Muscle of leg (tissue), 3 donors: ENCODE measurements at regions not wholly inside any gene's neighbourhood (a gene's known extent, or its start where the extent isn't known, plus 50 kb on each side); places are given as distances from the start of the nearest gene placed in this dataset.

ENCODE experiments used
- DNase-seq: peaks from one replicate; pipeline ENCODE4 v3.0.0; 2013
- H3K27ac ChIP-seq: one replicate; pipeline ENCODE4 v1.5.1; 2013; ENCODE audit warnings: mild to moderate bottlenecking, low read length, control low read depth
- H3K27me3 ChIP-seq: one replicate; pipeline ENCODE4 v1.6.1; 2013; ENCODE audit warnings: low read length; ENCODE audit not compliant: control insufficient read depth, insufficient read depth
- H3K36me3 ChIP-seq: one replicate; pipeline ENCODE4 v1.6.1; 2013; ENCODE audit warnings: low read length; ENCODE audit not compliant: control insufficient read depth, insufficient read depth
- H3K4me1 ChIP-seq: one replicate; pipeline ENCODE4 v1.6.1; 2013; ENCODE audit warnings: low read length; ENCODE audit not compliant: control insufficient read depth, insufficient read depth
- H3K4me3 ChIP-seq: one replicate; pipeline ENCODE4 v1.5.1; 2013; ENCODE audit warnings: low read length, control low read depth
- H3K9me3 ChIP-seq: replicated peaks from 2 replicates; pipeline ENCODE4 v1.6.1; 2013; ENCODE audit warnings: low read depth, low read length; ENCODE audit not compliant: control insufficient read depth
- WGBS: methylation state at CpG from one replicate; pipeline ENCODE4 v1.1.5; 2013; ENCODE audit warnings: missing lambda C conversion rate; ENCODE audit not compliant: insufficient coverage; 5-methylcytosine and 5-hydroxymethylcytosine counted together

DNA sequence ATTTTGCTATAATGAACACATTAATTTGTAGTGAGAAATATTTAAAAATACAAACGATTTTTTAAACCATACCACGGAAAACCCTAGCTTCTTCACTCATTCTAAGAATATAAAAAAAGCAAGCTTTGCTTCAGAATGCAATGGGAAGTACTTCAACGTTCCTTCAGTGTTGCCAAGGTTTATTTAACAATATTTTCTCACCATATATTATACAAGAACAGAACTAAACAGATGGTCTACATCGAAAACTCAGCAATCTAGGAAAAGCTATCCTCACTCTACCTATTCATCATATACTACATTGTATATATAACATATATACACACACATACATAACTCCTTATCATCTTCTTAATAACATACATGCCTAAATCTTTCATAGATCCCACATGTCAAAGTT is 1047.4 kb downstream of the IGSF11 start:
- Histone ChIP-seq H3K27ac (no peak overlapping the region), H3K27me3 (no peaks in the 10 kb centered on the region), H3K4me3 (no peak overlapping the region), H3K36me3 (no peaks in the 10 kb centered on the region), H3K9me3 (no peaks in the 10 kb centered on the region), H3K4me1 (no peaks in the 10 kb centered on the region)
- no peak for DNase-seq
- no CpG with 5 or more reads among the region's 4 CpGs for WGBS

- no peaks in the 10 kb centered on the region for H3K9me3 ChIP-seq
- no peaks in the 10 kb centered on the region for H3K4me1 ChIP-seq
- WGBS = no CpG with 5 or more reads among the region's 1 CpG
- peaks cover 3% of the 10 kb centered on the region for H3K27me3 ChIP-seq
- no peak for DNase-seq
- no peak overlapping the region for H3K4me3 ChIP-seq
- H3K27ac ChIP-seq = no peak overlapping the region
- no peaks in the 10 kb centered on the region for H3K36me3 ChIP-seq
Measured at GRCh38 chr3:117989982-117990381, 1044.7 kb downstream of the IGSF11 start.

DNA sequence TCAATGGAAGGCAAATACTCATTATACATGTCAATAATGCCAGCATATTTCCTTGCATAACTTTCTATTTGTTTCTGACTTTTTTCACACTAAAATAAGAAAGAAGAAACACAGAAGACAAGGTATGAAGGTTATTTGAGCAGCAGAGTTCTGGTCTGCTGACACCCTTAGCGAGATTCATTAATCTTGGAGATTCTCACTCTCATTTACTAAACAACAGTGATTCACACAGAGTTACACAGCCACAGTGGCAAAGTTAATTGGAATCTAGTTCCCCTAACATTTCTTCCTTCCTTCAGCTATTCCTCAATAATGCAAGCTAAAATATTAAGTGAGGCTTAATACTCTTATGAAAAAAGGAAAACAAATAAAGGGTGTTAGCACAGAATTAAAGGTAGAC is 1044.0 kb downstream of the IGSF11 start:
- no CpG with 5 or more reads among the region's 1 CpG for WGBS
- Histone ChIP-seq H3K27ac (no peak overlapping the region), H3K27me3 (peaks cover 3% of the 10 kb centered on the region), H3K4me1 (no peaks in the 10 kb centered on the region), H3K9me3 (no peaks in the 10 kb centered on the region), H3K4me3 (no peak overlapping the region), H3K36me3 (no peaks in the 10 kb centered on the region)
- DNase-seq = no peak

DNA sequence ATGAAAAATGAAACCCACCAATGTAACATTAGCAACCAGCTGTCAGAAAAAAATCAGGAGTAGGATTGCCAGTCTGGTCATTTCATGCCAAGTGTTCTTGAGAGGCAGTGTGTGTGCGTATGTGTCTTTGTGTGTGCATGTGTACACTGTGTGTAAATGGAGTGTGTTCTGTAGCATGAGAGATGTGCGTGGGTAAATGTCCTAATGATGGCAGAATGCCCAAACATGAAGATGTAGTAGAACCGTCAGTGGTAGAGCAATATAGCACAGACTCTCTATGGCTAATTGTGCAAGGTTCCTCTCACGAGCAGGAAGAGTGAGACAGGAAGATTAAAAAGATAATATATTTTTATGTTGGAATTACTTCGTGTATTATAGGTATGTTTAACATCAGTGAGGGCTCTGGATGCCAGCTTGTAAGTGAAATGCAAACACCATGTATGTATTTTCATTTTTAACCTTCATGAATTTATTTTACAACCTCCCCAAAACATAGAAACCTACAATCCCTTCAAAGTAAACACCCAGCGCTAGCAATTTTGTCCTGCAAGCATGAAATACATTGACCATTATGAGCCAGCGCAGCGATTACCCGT is 1038.7 kb downstream of the IGSF11 start:
- WGBS = 21% methylated on average over 6 of the region's 9 CpGs

DNA sequence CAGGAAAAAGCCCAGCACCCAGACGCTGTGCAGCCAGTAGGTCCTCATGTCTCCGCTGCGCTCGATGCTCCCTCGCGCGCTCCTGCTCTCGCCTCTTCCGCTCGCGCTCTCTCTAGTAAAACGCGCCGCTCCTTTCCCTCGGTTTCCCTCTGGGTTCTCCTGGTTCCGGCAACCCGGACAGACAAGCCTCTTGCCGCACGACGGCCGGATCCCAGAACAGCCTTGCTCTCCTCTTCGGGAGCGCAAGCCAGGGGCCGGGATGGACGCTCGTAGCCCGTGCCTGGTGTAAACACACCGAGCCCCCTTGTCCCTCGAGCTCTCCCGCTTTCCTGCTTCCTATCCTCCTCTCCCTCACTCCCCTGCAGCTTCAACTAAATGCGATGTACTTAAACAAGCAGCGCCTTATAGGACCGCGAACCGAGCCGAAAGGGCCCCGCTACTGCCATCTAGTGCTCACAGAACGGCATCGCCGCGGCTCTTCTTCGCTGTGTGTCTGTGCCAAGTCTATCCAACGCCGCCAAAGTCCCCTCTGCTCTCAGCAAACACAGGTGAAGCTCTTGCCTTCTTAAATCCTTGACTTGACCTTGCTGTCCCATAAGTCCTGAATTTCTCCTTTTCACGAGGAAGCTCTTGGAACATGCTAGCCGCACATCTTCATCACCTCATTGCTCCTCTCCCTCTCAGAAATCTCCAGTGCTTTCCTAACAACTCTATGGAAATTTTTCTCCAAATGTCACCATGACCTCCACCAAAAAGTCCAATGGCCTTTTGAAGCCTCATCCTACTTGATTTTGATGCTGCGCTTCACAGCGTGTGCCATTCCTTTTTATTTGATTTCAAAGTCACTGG is 1037.2 kb downstream of the IGSF11 start:
- DNase-seq = peak; percentile 92
- peaks cover 13% of the 10 kb centered on the region for H3K27me3 ChIP-seq
- peak overlapping the region; percentile 54 for H3K4me3 ChIP-seq
- peaks cover 9% of the 10 kb centered on the region for H3K4me1 ChIP-seq
- H3K9me3 ChIP-seq = no peaks in the 10 kb centered on the region
- 3% methylated on average over 43 of the region's 48 CpGs for WGBS
- H3K36me3 ChIP-seq = no peaks in the 10 kb centered on the region
- H3K27ac ChIP-seq = no peak overlapping the region

More for the DNA sequence above, 1038.7 kb downstream of the IGSF11 start:
- Histone ChIP-seq H3K9me3 (no peaks in the 10 kb centered on the region), H3K36me3 (no peaks in the 10 kb centered on the region), H3K27me3 (peaks cover 13% of the 10 kb centered on the region), H3K4me3 (no peak overlapping the region), H3K4me1 (peaks cover 9% of the 10 kb centered on the region), H3K27ac (no peak overlapping the region)
- peak; percentile 3 for DNase-seq

GRCh38 chr3:117998071-117998470 is 1036.6 kb downstream of the IGSF11 start:
- WGBS = no CpG with 5 or more reads among the region's 4 CpGs
- Histone ChIP-seq H3K36me3 (no peaks in the 10 kb centered on the region), H3K27me3 (peaks cover 13% of the 10 kb centered on the region), H3K4me1 (peaks cover 9% of the 10 kb centered on the region), H3K4me3 (no peak overlapping the region), H3K9me3 (no peaks in the 10 kb centered on the region), H3K27ac (no peak overlapping the region)
- no peak for DNase-seq

DNA sequence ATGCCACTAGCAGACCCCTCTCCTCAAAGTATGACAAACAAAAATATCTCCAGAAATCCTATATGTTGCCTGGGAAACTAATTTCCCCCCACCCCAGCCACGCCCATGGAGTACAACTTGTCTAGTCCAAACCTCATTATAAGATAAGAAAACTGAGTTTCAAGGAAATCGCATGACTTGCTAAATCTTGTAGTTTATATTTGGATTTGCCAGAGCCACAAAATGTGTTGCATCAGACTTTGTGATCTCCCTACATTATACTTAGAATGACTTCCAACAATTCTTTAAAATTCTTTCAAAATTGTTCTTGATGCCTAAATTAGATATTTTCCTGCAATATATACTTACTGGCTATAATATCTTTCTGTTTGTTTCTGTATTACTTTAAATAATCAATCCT is 1034.4 kb downstream of the IGSF11 start:
- no CpG with 5 or more reads among the region's 2 CpGs for WGBS
- peaks cover 10% of the 10 kb centered on the region for H3K27me3 ChIP-seq

DNA sequence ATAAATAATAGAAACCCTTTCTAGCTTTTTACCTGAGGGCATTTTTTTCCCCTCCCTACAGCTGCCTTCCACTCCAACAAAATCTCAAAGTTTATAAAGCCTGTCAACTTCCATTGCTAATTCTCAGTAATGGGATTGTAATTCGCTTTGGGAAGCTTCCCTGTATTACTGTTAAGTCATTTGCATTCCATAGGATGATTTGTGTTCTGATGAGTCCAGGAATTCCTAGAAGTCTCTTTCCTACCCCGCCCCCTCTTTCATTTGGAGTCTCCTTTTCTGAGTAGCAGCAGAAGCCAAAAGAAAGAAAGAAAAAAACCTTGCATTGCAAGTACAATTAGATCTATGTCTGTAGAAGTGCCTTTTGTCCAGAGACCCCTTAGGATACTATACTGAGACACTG is 1033.3 kb downstream of the IGSF11 start:
- H3K36me3 ChIP-seq = no peaks in the 10 kb centered on the region
- H3K9me3 ChIP-seq = no peaks in the 10 kb centered on the region
- WGBS = no CpG with 5 or more reads among the region's 2 CpGs
- H3K27me3 ChIP-seq = peaks cover 10% of the 10 kb centered on the region
- H3K27ac ChIP-seq = no peak overlapping the region
- no peak overlapping the region for H3K4me3 ChIP-seq
- peak; percentile 35 for DNase-seq
- H3K4me1 ChIP-seq = peaks cover 9% of the 10 kb centered on the region

More for the DNA sequence above, 1034.4 kb downstream of the IGSF11 start:
- DNase-seq = no peak
- Histone ChIP-seq H3K9me3 (no peaks in the 10 kb centered on the region), H3K4me1 (peaks cover 9% of the 10 kb centered on the region), H3K27ac (no peak overlapping the region), H3K4me3 (no peak overlapping the region), H3K36me3 (no peaks in the 10 kb centered on the region)

DNA sequence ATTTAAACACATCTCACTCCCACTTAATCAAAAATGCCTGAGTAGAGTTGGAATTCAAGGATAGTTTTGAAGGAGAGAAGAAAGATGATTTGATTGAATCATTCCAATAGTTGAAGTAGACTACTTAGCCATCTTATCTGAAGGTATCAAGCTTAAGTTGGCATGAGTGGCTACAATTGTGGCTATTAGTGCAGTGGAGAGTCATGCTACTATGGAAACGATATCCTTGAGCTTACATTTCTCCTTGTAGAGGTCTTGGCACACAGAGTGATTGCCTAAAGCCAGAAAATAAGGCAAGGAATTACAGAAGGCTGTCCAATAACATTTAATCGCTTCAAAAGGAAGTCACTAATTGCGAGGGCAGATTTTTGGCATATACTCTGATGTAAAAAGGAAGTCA is 1022.7 kb downstream of the IGSF11 start:
- no peaks in the 10 kb centered on the region for H3K36me3 ChIP-seq
- H3K4me3 ChIP-seq = no peak overlapping the region
- DNase-seq = peak; percentile 23
- H3K27me3 ChIP-seq = no peaks in the 10 kb centered on the region
- no peaks in the 10 kb centered on the region for H3K4me1 ChIP-seq
- WGBS = 67% methylated on average over 1 of the region's 3 CpGs
- H3K9me3 ChIP-seq = no peaks in the 10 kb centered on the region
- no peak overlapping the region for H3K27ac ChIP-seq

DNA sequence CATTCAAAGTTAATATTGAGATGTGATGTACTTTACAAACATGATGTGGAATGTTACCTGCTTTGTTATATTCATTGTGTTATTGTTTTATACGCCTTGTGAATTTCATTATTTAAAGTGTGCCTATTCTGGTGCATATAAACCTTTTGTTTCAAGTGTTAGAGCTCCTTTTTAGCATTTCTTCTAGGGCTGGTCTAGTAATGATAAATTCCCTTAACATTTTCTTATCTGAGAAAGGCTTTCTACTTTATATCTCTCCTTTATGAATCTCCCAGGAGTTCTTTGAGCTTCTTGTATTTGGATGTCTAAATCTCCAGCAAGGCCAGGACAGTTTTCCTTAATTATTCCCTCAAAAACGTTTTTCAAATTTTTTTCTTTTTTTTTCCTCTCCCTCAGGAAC is 1005.6 kb downstream of the IGSF11 start:
- no peaks in the 10 kb centered on the region for H3K9me3 ChIP-seq
- no peak overlapping the region for H3K27ac ChIP-seq
- H3K36me3 ChIP-seq = no peaks in the 10 kb centered on the region
- H3K4me1 ChIP-seq = no peaks in the 10 kb centered on the region
- no peaks in the 10 kb centered on the region for H3K27me3 ChIP-seq
- no peak for DNase-seq
- H3K4me3 ChIP-seq = no peak overlapping the region
- no CpG with 5 or more reads among the region's 2 CpGs for WGBS
